ENCODE measurements at regions not wholly inside any gene's neighbourhood (a gene's known extent, or its start where the extent isn't known, plus 50 kb on each side); places are given as distances from the start of the nearest gene placed in this dataset.

DNA sequence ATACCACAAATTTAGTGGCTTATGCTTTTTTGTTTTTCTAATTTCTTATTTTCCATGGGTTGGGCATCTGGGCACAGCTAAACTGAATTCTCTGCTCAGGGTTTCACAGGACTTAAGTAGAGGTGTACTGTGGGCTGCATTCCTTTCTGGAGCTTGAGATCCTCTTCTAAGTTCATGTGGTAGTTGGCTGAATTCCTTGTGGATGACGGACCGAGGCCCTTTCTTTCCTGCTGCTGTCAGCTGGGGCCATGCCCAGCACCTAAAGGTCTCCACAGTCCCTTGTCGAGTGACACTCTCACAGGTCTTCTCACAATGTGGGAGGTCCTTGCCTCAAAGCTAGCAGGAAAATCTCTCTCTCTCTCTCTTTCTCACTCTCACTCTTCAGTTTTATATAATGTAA is 433.5 kb upstream of the LRATD1 start:
- H3K9me3 ChIP-seq (replicated peaks; ENCODE audit: insufficient read depth, low read length): no peaks in the 10 kb centered on the region
- no peaks in the 10 kb centered on the region for H4K20me1 ChIP-seq (ENCODE audit: insufficient read depth, low read length)
- no peak overlapping the region for H3K4me2 ChIP-seq (ENCODE audit: low read depth, low read length)
- H2AFZ ChIP-seq (ENCODE audit: low read length): no peak overlapping the region
- no peak for DNase-seq
- TF ChIP-seq EZH2phosphoT487 (IDR thresholded peaks at IDR 0.05; ENCODE audit: low read length) (no peak), EZH2 (optimal IDR thresholded peaks at IDR 0.05; ENCODE audit: low read depth, low read length) (no peak)
- TF ChIP-seq, protein P1, sequence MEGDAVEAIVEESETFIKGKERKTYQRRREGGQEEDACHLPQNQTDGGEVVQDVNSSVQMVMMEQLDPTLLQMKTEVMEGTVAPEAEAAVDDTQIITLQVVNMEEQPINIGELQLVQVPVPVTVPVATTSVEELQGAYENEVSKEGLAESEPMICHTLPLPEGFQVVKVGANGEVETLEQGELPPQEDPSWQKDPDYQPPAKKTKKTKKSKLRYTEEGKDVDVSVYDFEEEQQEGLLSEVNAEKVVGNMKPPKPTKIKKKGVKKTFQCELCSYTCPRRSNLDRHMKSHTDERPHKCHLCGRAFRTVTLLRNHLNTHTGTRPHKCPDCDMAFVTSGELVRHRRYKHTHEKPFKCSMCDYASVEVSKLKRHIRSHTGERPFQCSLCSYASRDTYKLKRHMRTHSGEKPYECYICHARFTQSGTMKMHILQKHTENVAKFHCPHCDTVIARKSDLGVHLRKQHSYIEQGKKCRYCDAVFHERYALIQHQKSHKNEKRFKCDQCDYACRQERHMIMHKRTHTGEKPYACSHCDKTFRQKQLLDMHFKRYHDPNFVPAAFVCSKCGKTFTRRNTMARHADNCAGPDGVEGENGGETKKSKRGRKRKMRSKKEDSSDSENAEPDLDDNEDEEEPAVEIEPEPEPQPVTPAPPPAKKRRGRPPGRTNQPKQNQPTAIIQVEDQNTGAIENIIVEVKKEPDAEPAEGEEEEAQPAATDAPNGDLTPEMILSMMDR (IDR thresholded peaks at IDR 0.05; ENCODE audit: low read length): no peak
- no peaks in the 10 kb centered on the region for H3K79me2 ChIP-seq (ENCODE audit: low read length)
- no peaks in the 10 kb centered on the region for H3K9me2 ChIP-seq (replicated peaks; ENCODE audit: insufficient read depth, low read length)
- H3F3A ChIP-seq (ENCODE audit: insufficient read depth, low read length): no peaks in the 10 kb centered on the region
- no peaks in the 10 kb centered on the region for H3K36me3 ChIP-seq (replicated peaks; ENCODE audit: insufficient read depth, low read length)
- H3K27ac ChIP-seq (ENCODE audit: low read length): no peak overlapping the region
- H3K4me1 ChIP-seq (ENCODE audit: low read length): no peaks in the 10 kb centered on the region
- no peak overlapping the region for H3K9ac ChIP-seq (ENCODE audit: low read length)
- no peaks in the 10 kb centered on the region for H3K27me3 ChIP-seq (replicated peaks; ENCODE audit: insufficient read depth, low read length)
- no peak overlapping the region for H3K4me3 ChIP-seq (ENCODE audit: low read length)

DNA sequence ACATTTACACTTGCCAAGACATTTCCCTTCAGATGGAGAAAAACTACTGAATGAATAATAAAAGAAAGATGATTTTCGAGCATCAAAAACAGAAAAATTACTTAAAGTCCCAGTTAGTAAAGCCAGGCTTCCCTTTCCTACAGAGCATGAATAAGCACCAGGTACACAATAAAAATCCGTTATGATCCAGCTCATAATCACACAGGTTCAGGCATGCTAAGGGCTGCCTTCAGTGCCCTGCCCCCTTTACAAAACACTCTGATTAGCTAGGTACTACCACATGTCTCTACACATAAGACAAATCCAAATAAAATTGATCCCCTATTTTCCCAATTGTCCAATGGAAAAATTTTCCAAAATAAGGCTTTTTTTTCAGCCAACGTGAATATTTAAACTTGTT is 413.2 kb upstream of the LRATD1 start:
- no peaks in the 10 kb centered on the region for H3K9me3 ChIP-seq (replicated peaks; ENCODE audit: insufficient read depth, low read length)
- no peak overlapping the region for H3K9ac ChIP-seq (ENCODE audit: low read length)
- no peaks in the 10 kb centered on the region for H3K4me1 ChIP-seq (ENCODE audit: low read length)
- H3K27me3 ChIP-seq (replicated peaks; ENCODE audit: insufficient read depth, low read length): no peaks in the 10 kb centered on the region
- no peak for DNase-seq
- no peaks in the 10 kb centered on the region for H3F3A ChIP-seq (ENCODE audit: insufficient read depth, low read length)
- H3K79me2 ChIP-seq (ENCODE audit: low read length): no peaks in the 10 kb centered on the region
- H4K20me1 ChIP-seq (ENCODE audit: insufficient read depth, low read length): no peaks in the 10 kb centered on the region
- no peak overlapping the region for H3K27ac ChIP-seq (ENCODE audit: low read length)
- no peaks in the 10 kb centered on the region for H3K36me3 ChIP-seq (replicated peaks; ENCODE audit: insufficient read depth, low read length)
- H2AFZ ChIP-seq (ENCODE audit: low read length): no peak overlapping the region
- H3K4me2 ChIP-seq (ENCODE audit: low read depth, low read length): no peak overlapping the region
- no peaks in the 10 kb centered on the region for H3K9me2 ChIP-seq (replicated peaks; ENCODE audit: insufficient read depth, low read length)
- no peak overlapping the region for H3K4me3 ChIP-seq (ENCODE audit: low read length)
- TF ChIP-seq EZH2phosphoT487 (IDR thresholded peaks at IDR 0.05; ENCODE audit: low read length): no peak
- TF ChIP-seq, protein P1 (IDR thresholded peaks at IDR 0.05; ENCODE audit: low read length): no peak
- no peak for TF ChIP-seq EZH2 (optimal IDR thresholded peaks at IDR 0.05; ENCODE audit: low read depth, low read length)

DNA sequence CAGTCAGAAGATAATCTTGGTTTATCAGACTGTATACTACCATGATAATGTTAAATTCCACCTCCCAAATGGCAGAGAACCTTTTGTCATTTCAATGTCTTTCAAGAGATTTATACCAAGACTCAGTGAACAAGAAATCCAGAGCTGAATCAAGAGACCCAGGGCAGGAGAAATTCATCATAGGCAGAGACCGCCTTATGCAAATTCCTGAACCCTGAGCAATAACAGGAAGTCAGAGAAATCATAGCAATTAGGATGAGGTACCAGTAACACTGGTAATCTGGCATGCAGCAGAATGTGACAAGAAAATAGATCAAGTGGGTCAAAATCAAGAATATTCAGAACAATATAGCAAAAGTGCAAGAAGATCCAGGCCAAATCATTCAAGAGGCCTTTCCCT is 412.4 kb upstream of the LRATD1 start:
- H3K4me2 ChIP-seq (ENCODE audit: low read depth, low read length): no peak overlapping the region
- no peak overlapping the region for H3K9ac ChIP-seq (ENCODE audit: low read length)
- DNase-seq: no peak
- H3K4me3 ChIP-seq (ENCODE audit: low read length): no peak overlapping the region
- H3K79me2 ChIP-seq (ENCODE audit: low read length): no peaks in the 10 kb centered on the region
- TF ChIP-seq, protein P1 (IDR thresholded peaks at IDR 0.05; ENCODE audit: low read length): no peak
- no peak for TF ChIP-seq EZH2 (optimal IDR thresholded peaks at IDR 0.05; ENCODE audit: low read depth, low read length)
- TF ChIP-seq EZH2phosphoT487 (IDR thresholded peaks at IDR 0.05; ENCODE audit: low read length): no peak
- no peak overlapping the region for H2AFZ ChIP-seq (ENCODE audit: low read length)
- H3K36me3 ChIP-seq (replicated peaks; ENCODE audit: insufficient read depth, low read length): no peaks in the 10 kb centered on the region
- no peak overlapping the region for H3K27ac ChIP-seq (ENCODE audit: low read length)
- H3K9me3 ChIP-seq (replicated peaks; ENCODE audit: insufficient read depth, low read length): no peaks in the 10 kb centered on the region
- no peaks in the 10 kb centered on the region for H3K4me1 ChIP-seq (ENCODE audit: low read length)
- no peaks in the 10 kb centered on the region for H3F3A ChIP-seq (ENCODE audit: insufficient read depth, low read length)
- no peaks in the 10 kb centered on the region for H3K9me2 ChIP-seq (replicated peaks; ENCODE audit: insufficient read depth, low read length)
- H4K20me1 ChIP-seq (ENCODE audit: insufficient read depth, low read length): no peaks in the 10 kb centered on the region
- H3K27me3 ChIP-seq (replicated peaks; ENCODE audit: insufficient read depth, low read length): no peaks in the 10 kb centered on the region
